ENCODE measurements at regions not wholly inside any gene's neighbourhood (a gene's known extent, or its start where the extent isn't known, plus 50 kb on each side); places are given as distances from the start of the nearest gene placed in this dataset.

- H3K9me3 Mint-ChIP-seq (ENCODE audit: low read depth), result peaks cover 8% of the 10 kb centered on the region
- H3K27me3 Mint-ChIP-seq, result peaks cover 6% of the 10 kb centered on the region
- no peaks in the 10 kb centered on the region for H3K36me3 Mint-ChIP-seq (ENCODE audit: insufficient read depth)
- no peak overlapping the region for H3K4me3 Mint-ChIP-seq (ENCODE audit: low read depth)
- no peak for DNase-seq (ENCODE audit: low spot score, unreplicated experiment)
- H3K27ac Mint-ChIP-seq, result no peak overlapping the region
- H3K4me1 Mint-ChIP-seq (ENCODE audit: low read depth), result peaks cover 20% of the 10 kb centered on the region
- no peak for TF ChIP-seq CTCF (IDR thresholded peaks at IDR 0.05; ENCODE audit: unreplicated experiment)
These were observed 195.6 kb downstream of the KCTD12 start for GRCh38 chr13:76690611-76691010.

GRCh38 chr13:76687467-76687866, 198.7 kb downstream of the KCTD12 start:
- H3K36me3 Mint-ChIP-seq (ENCODE audit: insufficient read depth), result no peaks in the 10 kb centered on the region
- peaks cover 28% of the 10 kb centered on the region for H3K27me3 Mint-ChIP-seq
- peaks cover 24% of the 10 kb centered on the region for H3K4me1 Mint-ChIP-seq (ENCODE audit: low read depth)
- DNase-seq (ENCODE audit: low spot score, unreplicated experiment), result no peak
- H3K9me3 Mint-ChIP-seq (ENCODE audit: low read depth), result peaks cover 8% of the 10 kb centered on the region
- no peak for TF ChIP-seq CTCF (IDR thresholded peaks at IDR 0.05; ENCODE audit: unreplicated experiment)
- no peak overlapping the region for H3K27ac Mint-ChIP-seq
- H3K4me3 Mint-ChIP-seq (ENCODE audit: low read depth), result no peak overlapping the region

- no peak for DNase-seq (ENCODE audit: low spot score, unreplicated experiment)
- H3K4me3 Mint-ChIP-seq (ENCODE audit: low read depth), result no peak overlapping the region
- H3K4me1 Mint-ChIP-seq (ENCODE audit: low read depth), result peaks cover 16% of the 10 kb centered on the region
- TF ChIP-seq CTCF (IDR thresholded peaks at IDR 0.05; ENCODE audit: unreplicated experiment), result no peak
- peaks cover 8% of the 10 kb centered on the region for H3K9me3 Mint-ChIP-seq (ENCODE audit: low read depth)
- H3K36me3 Mint-ChIP-seq (ENCODE audit: insufficient read depth), result no peaks in the 10 kb centered on the region
- H3K27ac Mint-ChIP-seq, result no peak overlapping the region
- peaks cover 38% of the 10 kb centered on the region for H3K27me3 Mint-ChIP-seq
These were observed 200.3 kb downstream of the KCTD12 start for GRCh38 chr13:76685938-76686337.

- H3K4me3 Mint-ChIP-seq (ENCODE audit: low read depth), result no peak overlapping the region
- H3K4me1 Mint-ChIP-seq (ENCODE audit: low read depth), result peaks cover 16% of the 10 kb centered on the region
- DNase-seq (ENCODE audit: low spot score, unreplicated experiment), result no peak
- no peaks in the 10 kb centered on the region for H3K36me3 Mint-ChIP-seq (ENCODE audit: insufficient read depth)
- no peak for TF ChIP-seq CTCF (IDR thresholded peaks at IDR 0.05; ENCODE audit: unreplicated experiment)
- H3K27me3 Mint-ChIP-seq, result peaks cover 38% of the 10 kb centered on the region
- H3K27ac Mint-ChIP-seq, result no peak overlapping the region
- H3K9me3 Mint-ChIP-seq (ENCODE audit: low read depth), result peaks cover 8% of the 10 kb centered on the region
These were observed 201.9 kb downstream of the KCTD12 start for GRCh38 chr13:76684336-76684735.

- H3K27ac Mint-ChIP-seq, result no peak overlapping the region
- TF ChIP-seq CTCF (IDR thresholded peaks at IDR 0.05; ENCODE audit: unreplicated experiment), result no peak
- DNase-seq (ENCODE audit: low spot score, unreplicated experiment), result no peak
- no peaks in the 10 kb centered on the region for H3K36me3 Mint-ChIP-seq (ENCODE audit: insufficient read depth)
- H3K4me3 Mint-ChIP-seq (ENCODE audit: low read depth), result no peak overlapping the region
- peaks cover 16% of the 10 kb centered on the region for H3K4me1 Mint-ChIP-seq (ENCODE audit: low read depth)
- peaks cover 39% of the 10 kb centered on the region for H3K27me3 Mint-ChIP-seq
- peaks cover 3% of the 10 kb centered on the region for H3K9me3 Mint-ChIP-seq (ENCODE audit: low read depth)
These were observed 202.4 kb downstream of the KCTD12 start for GRCh38 chr13:76683854-76684253.
